ENCODE measurements at regions not wholly inside any gene's neighbourhood (a gene's known extent, or its start where the extent isn't known, plus 50 kb on each side); places are given as distances from the start of the nearest gene placed in this dataset.

- TF ChIP-seq CTCF (IDR thresholded peaks at IDR 0.05) (no peak), POLR2A (IDR thresholded peaks at IDR 0.05) (no peak)
These were observed 2003.4 kb downstream of the MAT2B start for GRCh38 chr5:165508861-165509260.

All from thyroid gland (tissue), 4 donors.